OCI-LY7 (cell line): ENCODE measurements at regions not wholly inside any gene's neighbourhood (a gene's known extent, or its start where the extent isn't known, plus 50 kb on each side); places are given as distances from the start of the nearest gene placed in this dataset.

Experiments
- BruUV-seq: library from RNA; stranded (reverse); fragments of 400-500 nt; replicated peaks from 2 replicates; lab custom pipeline; 2021; lab: Mats Ljungman, UMichigan
- CTCF ChIA-PET: fragments of 300-600 bp; sonication (Branson Sonifier 250); formaldehyde crosslinking; loops from one replicate; lab custom pipeline; 2022; ENCODE audit warnings: antibody characterized with exemption; ENCODE audit not compliant: unreplicated experiment; lab: Charles Lee
- POLR2A ChIA-PET: fragments of 300-600 bp; sonication (Branson Sonifier 250); formaldehyde crosslinking; loops from one replicate; lab custom pipeline; 2022; ENCODE audit warnings: antibody characterized with exemption; lab: Charles Lee
- DNase-seq: peaks from one replicate; pipeline ENCODE4 v3.0.0-alpha.2; 2015; ENCODE audit warnings: low spot score
- H2AFZ ChIP-seq: fragments of 200-600 bp; sonication (generic), shearing (Covaris generic); 2 replicates; pipeline ENCODE4 v1.6.1; 2014; ENCODE audit warnings: mild to moderate bottlenecking, antibody characterized with exemption, low read length, moderate library complexity
- H3K27ac ChIP-seq: fragments of 200-600 bp; sonication (generic); 2 replicates; pipeline ENCODE4 v1.5.1; 2014; ENCODE audit warnings: mixed run types, low read depth, mild to moderate bottlenecking, moderate library complexity, low read length, inconsistent platforms; ENCODE audit not compliant: poor library complexity, severe bottlenecking
- H3K36me3 ChIP-seq: fragments of 200-600 bp; sonication (generic); 2 replicates; pipeline ENCODE4 v1.6.1; 2014; ENCODE audit warnings: mild to moderate bottlenecking, antibody characterized with exemption, low read length, moderate library complexity, mixed read lengths; ENCODE audit not compliant: insufficient read depth
- H3K4me1 ChIP-seq: fragments of 200-600 bp; sonication (generic); 2 replicates; pipeline ENCODE4 v1.5.1; 2014; ENCODE audit warnings: mild to moderate bottlenecking, low read length; ENCODE audit not compliant: insufficient read depth, poor library complexity, severe bottlenecking
- H3K4me2 ChIP-seq: fragments of 200-600 bp; sonication (generic); 2 replicates; pipeline ENCODE4 v1.6.1; 2014; ENCODE audit warnings: mild to moderate bottlenecking, low read length
- H3K4me3 ChIP-seq: fragments of 200-600 bp; sonication (generic); 2 replicates; pipeline ENCODE4 v1.5.1; 2014; ENCODE audit warnings: mild to moderate bottlenecking, low read depth, low read length; ENCODE audit not compliant: poor library complexity, severe bottlenecking
- H3K79me2 ChIP-seq: fragments of 200-600 bp; sonication (generic); 2 replicates; pipeline ENCODE4 v1.6.1; 2016; ENCODE audit warnings: low read depth, mild to moderate bottlenecking, low read length, moderate library complexity, mixed read lengths; ENCODE audit not compliant: insufficient read depth
- H3K9me2 ChIP-seq: fragments of 200-600 bp; sonication (generic); 2 replicates; pipeline ENCODE4 v1.6.1; 2016; ENCODE audit warnings: mild to moderate bottlenecking, low read length, mixed read lengths; ENCODE audit not compliant: insufficient read depth
- H3K9me3 ChIP-seq: fragments of 200-600 bp; sonication (generic); 2 replicates; pipeline ENCODE4 v1.6.1; 2014; ENCODE audit warnings: mild to moderate bottlenecking, mixed run types, low read length, mixed read lengths
- H4K20me1 ChIP-seq: fragments of 200-600 bp; sonication (generic); 2 replicates; pipeline ENCODE4 v1.6.1; 2014; ENCODE audit warnings: mild to moderate bottlenecking, antibody characterized with exemption, low read length, moderate library complexity, mixed read lengths; ENCODE audit not compliant: insufficient read depth
- EZH2phosphoT487 ChIP-seq: fragments of 200-600 bp; sonication (generic); IDR thresholded peaks from 2 replicates; pipeline ENCODE4 v1.6.1; 2018; ENCODE audit warnings: low read depth, borderline replicate concordance, mild to moderate bottlenecking, mixed run types, antibody characterized with exemption, low read length, moderate library complexity, mixed read lengths
- intact Hi-C: fragments of 100-400 bp; cut with micrococcal nuclease; formaldehyde crosslinking; loops from one replicate; pipeline ENCODE4 v1.10.0; 2022; ENCODE audit not compliant: unreplicated experiment
- TF ChIP-seq, protein P1 (sequence below): fragments of 200-600 bp; sonication (generic); conservative IDR thresholded peaks from 2 replicates; pipeline ENCODE4 v1.5.1; 2014; ENCODE audit warnings: mild to moderate bottlenecking, antibody characterized with exemption, low read length, moderate library complexity, mixed read lengths

DNA sequence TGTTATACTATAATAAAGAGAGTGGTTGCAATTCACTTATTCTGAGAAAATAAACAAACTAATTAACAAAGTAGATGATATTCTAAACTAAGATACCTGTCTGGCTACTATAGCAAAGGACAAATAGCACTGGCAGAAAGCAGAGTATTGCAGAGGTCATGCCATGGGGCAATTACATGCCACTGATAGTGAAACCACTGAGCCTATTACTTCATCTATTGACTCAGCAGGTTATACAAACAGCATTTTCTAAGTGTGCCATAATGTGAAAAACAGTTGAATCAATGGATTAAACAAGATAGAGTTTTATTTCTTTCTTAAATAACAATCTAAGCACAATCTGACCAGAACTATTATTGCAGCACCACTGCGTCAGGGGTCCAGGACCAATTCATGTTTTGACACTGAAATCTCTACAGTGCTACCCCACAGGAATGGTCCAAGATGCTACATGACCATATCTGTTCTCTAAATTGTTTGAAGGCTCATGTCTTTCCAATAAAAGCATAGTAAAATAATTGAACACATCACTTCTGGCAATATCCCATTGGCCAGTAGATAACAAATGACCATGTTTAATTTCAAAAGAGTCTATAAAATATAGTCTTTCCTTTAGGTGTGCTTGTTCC lies 389.5 kb upstream of the GRID2 start:
- Histone ChIP-seq H3K79me2 (no peaks in the 10 kb centered on the region), H3K9me3 (no peaks in the 10 kb centered on the region), H3K4me2 (no peak overlapping the region), H3K27ac (no peak overlapping the region), H3K4me3 (no peak overlapping the region), H3K36me3 (no peaks in the 10 kb centered on the region), H3K9me2 (no peaks in the 10 kb centered on the region), H3K4me1 (no peaks in the 10 kb centered on the region), H2AFZ (no peak overlapping the region), H4K20me1 (no peaks in the 10 kb centered on the region)
- DNase-seq: no peak
- no TSS peak for BruUV-seq
- TF ChIP-seq, protein P1, sequence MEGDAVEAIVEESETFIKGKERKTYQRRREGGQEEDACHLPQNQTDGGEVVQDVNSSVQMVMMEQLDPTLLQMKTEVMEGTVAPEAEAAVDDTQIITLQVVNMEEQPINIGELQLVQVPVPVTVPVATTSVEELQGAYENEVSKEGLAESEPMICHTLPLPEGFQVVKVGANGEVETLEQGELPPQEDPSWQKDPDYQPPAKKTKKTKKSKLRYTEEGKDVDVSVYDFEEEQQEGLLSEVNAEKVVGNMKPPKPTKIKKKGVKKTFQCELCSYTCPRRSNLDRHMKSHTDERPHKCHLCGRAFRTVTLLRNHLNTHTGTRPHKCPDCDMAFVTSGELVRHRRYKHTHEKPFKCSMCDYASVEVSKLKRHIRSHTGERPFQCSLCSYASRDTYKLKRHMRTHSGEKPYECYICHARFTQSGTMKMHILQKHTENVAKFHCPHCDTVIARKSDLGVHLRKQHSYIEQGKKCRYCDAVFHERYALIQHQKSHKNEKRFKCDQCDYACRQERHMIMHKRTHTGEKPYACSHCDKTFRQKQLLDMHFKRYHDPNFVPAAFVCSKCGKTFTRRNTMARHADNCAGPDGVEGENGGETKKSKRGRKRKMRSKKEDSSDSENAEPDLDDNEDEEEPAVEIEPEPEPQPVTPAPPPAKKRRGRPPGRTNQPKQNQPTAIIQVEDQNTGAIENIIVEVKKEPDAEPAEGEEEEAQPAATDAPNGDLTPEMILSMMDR: no peak
- POLR2A ChIA-PET: no interaction called here
- intact Hi-C loops: no loop called here
- CTCF ChIA-PET: no interaction called here

DNA sequence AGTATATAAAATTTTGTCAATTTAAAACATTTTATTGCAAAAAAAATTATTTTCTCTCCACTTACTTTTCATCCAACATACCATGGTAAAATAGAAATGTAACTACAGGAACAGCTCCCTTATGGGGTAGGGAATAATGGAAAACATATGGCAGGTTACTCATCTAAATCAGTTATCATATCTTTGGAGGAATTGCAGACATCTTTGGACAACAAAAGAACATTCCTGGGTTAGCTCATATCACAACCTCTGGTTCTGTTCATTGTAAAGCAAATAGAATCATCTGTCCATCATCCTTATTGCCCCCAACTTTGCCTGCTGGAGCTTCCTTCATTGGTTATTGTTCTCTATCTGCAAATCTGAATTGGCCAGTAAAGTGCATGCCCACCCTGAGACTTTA lies 387.5 kb upstream of the GRID2 start:
- H3K4me2 ChIP-seq: no peak overlapping the region
- no peaks in the 10 kb centered on the region for H3K36me3 ChIP-seq
- TF ChIP-seq EZH2phosphoT487: no peak
- TF ChIP-seq, protein P1: no peak
- H2AFZ ChIP-seq: no peak overlapping the region
- no peaks in the 10 kb centered on the region for H4K20me1 ChIP-seq
- ChIA-PET CTCF (no interaction called here), POLR2A (interaction anchor here (0.7 kb wide), 1 partner anchor 13 kb away, joined by 4 read pairs; no protein-coding TSS in a partner anchor)
- H3K9me3 ChIP-seq: 0 out of 2 replicates have a peak, but pooled peaks cover 5% of the 10 kb centered on the region
- no peaks in the 10 kb centered on the region for H3K4me1 ChIP-seq
- DNase-seq: no peak
- H3K9me2 ChIP-seq: no peaks in the 10 kb centered on the region
- intact Hi-C loops: no loop called here
- H3K4me3 ChIP-seq: no peak overlapping the region
- H3K79me2 ChIP-seq: no peaks in the 10 kb centered on the region
- no peak overlapping the region for H3K27ac ChIP-seq
- no TSS peak for BruUV-seq

DNA sequence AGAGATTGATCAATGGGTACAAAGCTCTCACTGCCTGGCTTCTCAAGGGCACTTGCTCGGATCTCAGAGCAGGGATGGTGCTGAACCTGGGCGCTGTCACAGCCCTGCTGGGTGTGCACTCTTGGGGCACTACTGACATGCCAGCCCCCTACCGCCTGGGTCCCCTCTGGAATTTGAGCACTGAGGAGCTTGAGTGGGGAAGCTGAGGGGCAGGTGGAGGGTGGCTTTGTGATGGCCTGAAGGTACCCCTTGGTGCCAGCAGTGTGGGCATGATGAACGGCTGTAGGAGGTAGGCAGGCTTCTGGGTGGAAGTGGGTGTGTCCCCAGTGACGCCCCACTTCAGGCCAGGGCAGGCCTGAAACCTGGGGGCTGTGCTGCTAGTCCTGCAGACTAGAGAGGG lies 379.1 kb upstream of the GRID2 start:
- Histone ChIP-seq H3K27ac (no peak overlapping the region), H3K4me3 (no peak overlapping the region), H4K20me1 (no peaks in the 10 kb centered on the region), H3K4me2 (no peak overlapping the region), H3K9me3 (0 out of 2 replicates have a peak, but pooled peaks cover 5% of the 10 kb centered on the region), H3K4me1 (no peaks in the 10 kb centered on the region), H3K36me3 (no peaks in the 10 kb centered on the region), H3K9me2 (no peaks in the 10 kb centered on the region), H3K79me2 (no peaks in the 10 kb centered on the region), H2AFZ (no peak overlapping the region)
- DNase-seq: no peak
- no peak for TF ChIP-seq EZH2phosphoT487
- TF ChIP-seq, protein P1: no peak
- ChIA-PET POLR2A (interaction anchor here (0.6 kb wide), 1 partner anchor 293 kb away, joined by 3 read pairs; no protein-coding TSS in a partner anchor), CTCF (no interaction called here)
- no TSS peak for BruUV-seq
- intact Hi-C loops: no loop called here
